ENCODE measurements at regions not wholly inside any gene's neighbourhood (a gene's known extent, or its start where the extent isn't known, plus 50 kb on each side); places are given as distances from the start of the nearest gene placed in this dataset.
"Not testable (repeated sequence)": the region's sequence is repeated elsewhere in the genome, so short reads cannot be mapped to it uniquely, and the experiment has no call there.

GRCh38 chr20:19921829-19922228, 95.3 kb upstream of the NAA20 start:
- H3K27me3 Mint-ChIP-seq; POLR2A ChIA-PET; DNase-seq; H3K36me3 Mint-ChIP-seq (ENCODE audit: low read depth); H3K9me3 Mint-ChIP-seq; H3K4me1 Mint-ChIP-seq; H3K4me3 Mint-ChIP-seq; H3K27ac Mint-ChIP-seq: not testable (repeated sequence)
- CTCF ChIA-PET = interaction anchor here (0.6 to 1.2 kb wide), 2 partner anchors 13 to 16 kb away, joined by 3 to 4 read pairs; no protein-coding TSS in a partner anchor

- H3K9me3 Mint-ChIP-seq = no peaks in the 10 kb centered on the region
- no peaks in the 10 kb centered on the region for H3K4me1 Mint-ChIP-seq
- H3K36me3 Mint-ChIP-seq (ENCODE audit: low read depth) = no peaks in the 10 kb centered on the region
- no peak overlapping the region for H3K27ac Mint-ChIP-seq
- H3K4me3 Mint-ChIP-seq = no peak overlapping the region
- DNase-seq = no peak
- CTCF ChIA-PET = interaction anchor here (1.2 kb wide), 1 partner anchor 17 kb away, joined by 3 read pairs; no protein-coding TSS in a partner anchor
- POLR2A ChIA-PET = no interaction called here
- peaks cover 3% of the 10 kb centered on the region for H3K27me3 Mint-ChIP-seq
These were observed 94.4 kb upstream of the NAA20 start for GRCh38 chr20:19922716-19923115.

- CTCF ChIA-PET = no interaction called here
- no peak for DNase-seq
- H3K27me3 Mint-ChIP-seq = peaks cover 3% of the 10 kb centered on the region
- H3K9me3 Mint-ChIP-seq = no peaks in the 10 kb centered on the region
- H3K36me3 Mint-ChIP-seq (ENCODE audit: low read depth) = no peaks in the 10 kb centered on the region
- H3K4me3 Mint-ChIP-seq = no peak overlapping the region
- POLR2A ChIA-PET = no interaction called here
- H3K27ac Mint-ChIP-seq = no peak overlapping the region
- H3K4me1 Mint-ChIP-seq = no peaks in the 10 kb centered on the region
These were observed 93.4 kb upstream of the NAA20 start for GRCh38 chr20:19923762-19924161.

- DNase-seq = no peak
- H3K27me3 Mint-ChIP-seq = peaks cover 3% of the 10 kb centered on the region
- no peaks in the 10 kb centered on the region for H3K9me3 Mint-ChIP-seq
- CTCF ChIA-PET = no interaction called here
- POLR2A ChIA-PET = no interaction called here
- no peaks in the 10 kb centered on the region for H3K4me1 Mint-ChIP-seq
- H3K27ac Mint-ChIP-seq = no peak overlapping the region
- no peak overlapping the region for H3K4me3 Mint-ChIP-seq
- no peaks in the 10 kb centered on the region for H3K36me3 Mint-ChIP-seq (ENCODE audit: low read depth)
These were observed 92.9 kb upstream of the NAA20 start for GRCh38 chr20:19924255-19924654.

- peaks cover 3% of the 10 kb centered on the region for H3K27me3 Mint-ChIP-seq
- no peaks in the 10 kb centered on the region for H3K36me3 Mint-ChIP-seq (ENCODE audit: low read depth)
- no peak overlapping the region for H3K4me3 Mint-ChIP-seq
- no peak for DNase-seq
- POLR2A ChIA-PET = no interaction called here
- H3K9me3 Mint-ChIP-seq = no peaks in the 10 kb centered on the region
- no peak overlapping the region for H3K27ac Mint-ChIP-seq
- H3K4me1 Mint-ChIP-seq = no peaks in the 10 kb centered on the region
- CTCF ChIA-PET = no interaction called here
These were observed 90.6 kb upstream of the NAA20 start for GRCh38 chr20:19926591-19926990.

- Mint-ChIP-seq H3K4me3 (no peak overlapping the region), H3K27me3 (peaks cover 10% of the 10 kb centered on the region), H3K36me3 (ENCODE audit: low read depth) (no peaks in the 10 kb centered on the region), H3K27ac (no peak overlapping the region), H3K9me3 (no peaks in the 10 kb centered on the region), H3K4me1 (no peaks in the 10 kb centered on the region)
- DNase-seq = no peak
- POLR2A ChIA-PET = no interaction called here
- CTCF ChIA-PET = no interaction called here
These were observed 88.7 kb upstream of the NAA20 start for GRCh38 chr20:19928328-19929011.

GRCh38 chr20:19929012-19929360, 88.2 kb upstream of the NAA20 start:
- Mint-ChIP-seq H3K9me3 (no peaks in the 10 kb centered on the region), H3K36me3 (ENCODE audit: low read depth) (no peaks in the 10 kb centered on the region), H3K27me3 (peaks cover 10% of the 10 kb centered on the region), H3K4me1 (no peaks in the 10 kb centered on the region), H3K4me3 (no peak overlapping the region), H3K27ac (no peak overlapping the region)
- DNase-seq = no peak
- POLR2A ChIA-PET = no interaction called here
- CTCF ChIA-PET = no interaction called here

- Mint-ChIP-seq H3K9me3 (no peaks in the 10 kb centered on the region), H3K27me3 (peaks cover 10% of the 10 kb centered on the region), H3K4me1 (no peaks in the 10 kb centered on the region), H3K27ac (no peak overlapping the region), H3K4me3 (no peak overlapping the region), H3K36me3 (ENCODE audit: low read depth) (no peaks in the 10 kb centered on the region)
- POLR2A ChIA-PET = no interaction called here
- CTCF ChIA-PET = no interaction called here
- DNase-seq = no peak
These were observed 87.5 kb upstream of the NAA20 start for GRCh38 chr20:19929481-19930145.

- Mint-ChIP-seq H3K36me3 (ENCODE audit: low read depth) (no peaks in the 10 kb centered on the region), H3K4me3 (no peak overlapping the region), H3K27ac (no peak overlapping the region), H3K4me1 (no peaks in the 10 kb centered on the region), H3K27me3 (peaks cover 14% of the 10 kb centered on the region), H3K9me3 (no peaks in the 10 kb centered on the region)
- ChIA-PET POLR2A (no interaction called here), CTCF (no interaction called here)
- DNase-seq = no peak
These were observed 86.7 kb upstream of the NAA20 start for GRCh38 chr20:19930426-19930825.

GRCh38 chr20:19932170-19932667, 84.9 kb upstream of the NAA20 start:
- H3K27ac Mint-ChIP-seq = no peak overlapping the region

GRCh38 chr20:19934792-19935491, 82.2 kb upstream of the NAA20 start:
- CTCF ChIA-PET = interaction anchor here (0.7 kb wide), 1 partner anchor 13 kb away, joined by 4 read pairs; no protein-coding TSS in a partner anchor

More at GRCh38 chr20:19932170-19932667, 84.9 kb upstream of the NAA20 start:
- peaks cover 24% of the 10 kb centered on the region for H3K27me3 Mint-ChIP-seq
- ChIA-PET CTCF (no interaction called here), POLR2A (no interaction called here)
- H3K9me3 Mint-ChIP-seq = no peaks in the 10 kb centered on the region
- no peak for DNase-seq
- H3K4me3 Mint-ChIP-seq = no peak overlapping the region
- H3K36me3 Mint-ChIP-seq (ENCODE audit: low read depth) = no peaks in the 10 kb centered on the region
- H3K4me1 Mint-ChIP-seq = peaks cover 6% of the 10 kb centered on the region

GRCh38 chr20:19935842-19936241, 81.3 kb upstream of the NAA20 start:
- no peak overlapping the region for H3K27ac Mint-ChIP-seq
- H3K9me3 Mint-ChIP-seq = no peaks in the 10 kb centered on the region

More at GRCh38 chr20:19934792-19935491, 82.2 kb upstream of the NAA20 start:
- Mint-ChIP-seq H3K27ac (no peak overlapping the region), H3K4me3 (no peak overlapping the region), H3K9me3 (no peaks in the 10 kb centered on the region), H3K27me3 (peaks cover 39% of the 10 kb centered on the region), H3K4me1 (peaks cover 23% of the 10 kb centered on the region), H3K36me3 (ENCODE audit: low read depth) (no peaks in the 10 kb centered on the region)
- no peak for DNase-seq
- POLR2A ChIA-PET = no interaction called here

GRCh38 chr20:19936466-19937200, 80.5 kb upstream of the NAA20 start:
- H3K36me3 Mint-ChIP-seq (ENCODE audit: low read depth) = no peaks in the 10 kb centered on the region
- no peak for DNase-seq
- no peak overlapping the region for H3K27ac Mint-ChIP-seq
- CTCF ChIA-PET = no interaction called here
- H3K27me3 Mint-ChIP-seq = peaks cover 45% of the 10 kb centered on the region
- POLR2A ChIA-PET = interaction anchor here (1.0 kb wide), 1 partner anchor 82 kb away, joined by 3 read pairs; no protein-coding TSS in a partner anchor
- no peak overlapping the region for H3K4me3 Mint-ChIP-seq
- H3K4me1 Mint-ChIP-seq = peaks cover 23% of the 10 kb centered on the region
- no peaks in the 10 kb centered on the region for H3K9me3 Mint-ChIP-seq

More at GRCh38 chr20:19935842-19936241, 81.3 kb upstream of the NAA20 start:
- ChIA-PET CTCF (no interaction called here), POLR2A (no interaction called here)
- Mint-ChIP-seq H3K27me3 (peaks cover 44% of the 10 kb centered on the region), H3K4me3 (no peak overlapping the region), H3K4me1 (peaks cover 23% of the 10 kb centered on the region), H3K36me3 (ENCODE audit: low read depth) (no peaks in the 10 kb centered on the region)
- DNase-seq = no peak

All from activated CD4-positive, alpha-beta memory T cell treated with anti-CD3 and anti-CD28 coated beads, Interleukin-2, amount 10 ng/mL, durations not matched to agents 7 days and 5 days (primary cell).